GM19043 (cell line): ENCODE measurements at regions not wholly inside any gene's neighbourhood (a gene's known extent, or its start where the extent isn't known, plus 50 kb on each side); places are given as distances from the start of the nearest gene placed in this dataset.
"Not testable (repeated sequence)": the region's sequence is repeated elsewhere in the genome, so short reads cannot be mapped to it uniquely, and the experiment has no call there.

Experiments used
- ATAC-seq: cut with Tn5 transposase; IDR thresholded peaks from one replicate; pipeline ENCODE4 v1.9.1; 2021; ENCODE audit warnings: low read depth; ENCODE audit not compliant: unreplicated experiment

DNA sequence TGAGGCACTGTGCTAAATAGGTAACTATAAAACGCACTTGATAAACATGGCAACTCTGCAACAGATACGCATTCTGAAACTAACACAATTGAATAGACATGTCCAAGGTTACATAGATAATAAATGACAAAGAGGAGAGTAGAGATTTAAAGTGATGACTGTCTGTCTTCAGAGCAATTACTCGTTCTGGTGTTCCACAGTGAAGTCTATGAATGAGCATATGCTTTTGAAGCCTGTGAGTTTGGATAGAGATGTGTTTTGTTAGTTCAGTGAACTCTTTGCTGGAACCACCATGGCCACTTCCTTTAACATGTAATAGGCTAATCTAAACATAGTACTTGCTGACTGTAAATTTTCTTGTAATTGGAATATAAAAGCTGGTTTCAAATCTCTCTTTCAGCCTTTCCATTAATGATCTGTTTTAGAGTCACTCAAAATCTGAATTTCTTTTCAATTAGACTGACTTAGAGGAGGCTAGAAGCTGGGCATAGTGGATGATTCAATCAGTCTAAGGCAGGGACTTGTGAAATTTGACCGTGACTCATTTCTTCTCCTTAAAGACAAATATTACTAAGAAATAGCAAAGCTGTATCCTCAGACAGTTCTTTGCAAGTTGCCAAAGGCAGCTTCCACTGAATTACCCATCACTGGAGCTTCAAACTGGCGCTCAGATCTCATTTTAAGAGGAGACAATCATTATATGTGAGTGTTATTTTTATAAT lies 1130.1 kb upstream of the CELF4 start:
- ATAC-seq = no peak

DNA sequence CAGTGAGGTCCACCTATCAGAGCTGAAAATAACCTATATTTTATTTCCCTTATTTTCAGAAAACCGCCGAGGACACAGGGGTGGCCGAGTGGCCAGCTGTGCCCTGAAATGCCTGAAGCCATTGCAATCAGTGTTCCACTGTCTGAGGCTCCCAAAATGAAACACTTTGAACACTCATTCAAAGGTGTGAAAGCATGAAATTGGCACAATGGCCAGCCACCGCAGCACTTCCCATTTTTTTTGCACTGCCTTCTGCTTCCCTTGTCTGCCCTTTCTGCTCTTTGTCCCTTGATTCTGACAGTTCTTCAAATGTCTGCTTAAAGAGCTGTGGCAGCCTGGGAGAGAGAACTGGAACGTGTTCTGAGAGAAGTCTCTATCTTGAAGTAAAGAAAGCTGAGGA lies 1127.5 kb upstream of the CELF4 start:
- no peak for ATAC-seq

DNA sequence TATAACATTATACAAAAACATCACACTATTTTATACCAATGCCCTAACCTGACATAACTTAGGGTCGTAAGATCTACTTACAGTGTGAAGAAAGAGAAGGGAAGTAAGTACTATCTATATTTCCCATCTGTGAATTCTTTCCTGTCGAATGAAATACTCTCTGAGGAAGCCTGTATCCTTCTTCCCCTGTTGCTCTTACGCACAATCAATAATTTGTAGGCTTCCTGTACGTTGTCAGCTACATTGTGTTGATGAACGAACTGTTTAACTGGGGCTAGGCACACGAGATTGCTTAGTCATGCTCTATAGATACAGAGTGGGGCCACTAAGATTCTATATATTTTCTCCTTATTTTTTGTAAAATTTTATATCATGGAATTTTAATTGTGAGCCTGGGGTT lies 1125.0 kb upstream of the CELF4 start:
- no peak for ATAC-seq

DNA sequence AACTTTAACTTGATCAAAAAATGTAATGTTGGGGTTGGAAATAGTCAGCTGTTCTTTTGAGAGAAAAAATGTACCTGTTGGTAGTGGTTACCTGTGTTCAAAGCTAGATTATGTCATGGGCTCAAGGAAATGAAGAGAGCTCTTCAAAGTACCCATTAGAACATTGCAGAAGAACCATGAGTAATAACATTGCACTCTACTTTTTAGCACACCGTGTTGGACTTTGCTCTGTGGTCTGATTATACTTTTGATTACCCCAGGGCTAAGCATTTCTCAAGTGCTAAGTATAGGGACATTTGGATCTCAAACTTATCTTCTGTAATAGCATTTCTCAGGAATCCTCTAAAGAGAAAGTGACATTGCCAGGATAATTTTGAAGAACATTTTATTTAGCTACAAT lies 1122.8 kb upstream of the CELF4 start:
- no peak for ATAC-seq

DNA sequence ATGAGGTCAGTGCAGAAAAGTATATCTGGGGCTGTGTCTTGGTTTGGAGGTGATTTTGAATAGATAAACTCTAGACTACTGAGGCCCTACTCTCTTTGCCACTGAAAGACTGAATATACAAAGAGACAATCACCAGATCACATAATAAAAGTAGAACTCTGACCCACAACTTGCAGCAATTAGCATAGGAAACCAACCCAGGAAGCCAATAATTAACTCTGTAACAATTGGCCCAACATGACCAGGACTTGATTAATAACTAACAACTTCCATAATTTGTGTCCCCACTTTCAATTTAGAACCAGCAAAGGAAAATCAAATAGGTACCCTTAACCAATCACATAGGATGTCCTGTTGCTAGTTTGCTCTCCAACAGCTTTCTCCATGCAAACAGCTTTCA lies 1104.9 kb upstream of the CELF4 start:
- ATAC-seq = no peak

DNA sequence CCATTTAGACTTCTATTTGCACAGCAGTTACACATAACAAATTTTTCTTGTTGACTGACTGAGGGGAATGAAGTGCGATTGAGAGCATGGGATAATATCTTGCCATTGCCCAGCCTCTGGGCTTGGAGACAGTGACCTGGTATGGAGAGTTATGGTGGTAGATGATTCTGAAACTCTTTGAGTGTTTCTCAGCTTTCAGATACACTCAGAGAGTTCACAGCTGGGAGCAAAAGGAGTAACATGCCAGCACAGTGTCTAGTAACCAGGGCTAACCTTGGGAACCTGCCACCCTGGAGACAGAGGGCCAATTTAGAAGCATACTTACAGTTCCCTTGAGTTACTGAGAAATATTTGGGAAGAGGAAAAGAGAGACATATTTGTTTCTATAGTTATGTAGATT lies 1099.3 kb upstream of the CELF4 start:
- ATAC-seq = no peak

DNA sequence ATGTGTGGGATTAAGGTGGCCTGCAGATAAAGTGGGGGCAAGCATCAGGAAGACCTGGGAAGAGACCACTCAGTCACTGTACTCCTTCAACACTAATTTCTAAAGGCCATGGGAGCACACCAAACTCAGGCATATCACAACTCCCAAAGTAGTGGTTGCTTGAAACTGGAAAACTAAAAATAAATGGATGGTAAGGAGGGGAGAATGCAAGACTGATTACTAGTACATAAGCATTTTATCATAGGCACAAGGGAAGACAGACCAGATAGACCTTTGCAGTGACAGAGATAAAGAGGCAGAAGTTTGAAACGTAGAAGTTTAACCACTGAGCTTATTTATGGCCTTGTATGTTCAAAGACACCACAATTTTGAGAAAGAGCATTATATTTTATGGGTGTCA lies 1098.1 kb upstream of the CELF4 start:
- ATAC-seq = no peak

DNA sequence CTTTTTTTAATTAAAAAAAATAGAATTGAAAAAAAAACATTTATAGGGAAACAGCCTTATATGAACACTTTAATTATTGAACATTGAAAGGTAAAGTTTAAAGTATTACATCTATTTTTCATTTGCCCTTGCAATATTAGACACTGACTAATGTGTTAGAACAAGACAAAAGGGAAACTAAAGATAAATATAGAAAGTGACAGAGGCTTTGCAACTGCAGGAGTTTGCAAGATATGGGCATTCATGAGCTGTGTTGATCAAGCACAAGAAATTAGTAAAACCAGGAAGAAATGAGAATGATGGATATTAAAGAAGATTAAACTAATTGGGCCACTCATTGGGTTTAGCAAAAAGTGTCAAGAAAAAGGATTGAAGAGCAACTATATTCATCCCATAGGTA lies 1097.7 kb upstream of the CELF4 start:
- ATAC-seq = no peak

DNA sequence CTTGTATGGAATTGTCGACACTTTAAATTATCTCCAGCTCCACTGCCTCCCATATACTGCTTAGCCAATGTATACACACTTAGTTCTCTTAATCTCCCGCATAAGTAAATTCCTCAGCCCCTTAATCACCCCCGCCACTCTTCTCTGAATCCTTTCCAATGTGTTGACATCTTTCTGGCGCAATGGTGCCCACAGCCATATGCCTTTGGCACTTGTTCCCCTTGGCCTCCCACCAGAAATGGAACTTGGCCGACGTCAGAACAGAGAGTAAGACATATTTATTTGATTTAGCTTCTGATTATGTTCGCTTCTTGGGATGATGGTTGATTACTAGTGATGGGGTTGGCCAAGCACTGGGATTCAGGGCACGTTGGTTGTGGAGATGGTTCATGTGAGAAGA lies 1089.3 kb upstream of the CELF4 start:
- ATAC-seq = no peak

DNA sequence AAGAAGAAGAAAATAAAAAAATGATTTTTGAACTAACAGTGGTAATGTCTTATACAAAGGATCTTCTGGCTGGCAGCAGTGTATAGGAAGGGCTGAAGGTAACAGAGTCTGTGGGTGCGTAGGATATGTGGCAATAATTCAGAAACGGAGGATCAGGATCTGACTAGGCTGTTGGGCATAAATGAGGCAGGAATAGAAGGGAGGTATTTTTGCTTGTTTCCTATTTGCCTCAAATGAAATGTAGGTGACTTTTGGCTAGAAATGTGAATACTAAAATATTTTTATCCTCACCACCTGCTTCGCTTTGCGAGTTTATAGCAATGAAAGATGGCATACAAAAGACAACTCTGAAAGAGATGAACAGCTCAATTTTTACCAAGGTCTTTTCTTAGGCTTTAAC lies 1086.1 kb upstream of the CELF4 start:
- ATAC-seq = no peak

DNA sequence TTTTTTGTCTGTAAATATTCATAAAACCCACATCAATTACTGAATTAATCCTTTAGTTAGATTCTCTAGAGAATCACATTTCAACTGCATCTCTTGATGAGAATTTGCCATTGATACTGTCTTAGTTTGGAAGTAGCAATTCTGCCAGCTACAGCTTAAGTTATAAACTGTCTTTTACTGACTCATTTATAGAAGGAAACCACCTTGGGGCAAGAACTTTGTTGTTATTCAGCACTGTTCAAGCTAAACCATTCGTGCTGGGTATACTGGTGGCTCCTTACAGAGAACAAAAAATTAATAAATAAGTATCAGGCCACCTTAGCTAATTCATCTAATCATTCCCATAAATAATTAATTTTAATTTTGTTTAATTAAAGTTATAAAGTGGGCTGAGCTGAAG lies 1082.6 kb upstream of the CELF4 start:
- ATAC-seq = no peak

DNA sequence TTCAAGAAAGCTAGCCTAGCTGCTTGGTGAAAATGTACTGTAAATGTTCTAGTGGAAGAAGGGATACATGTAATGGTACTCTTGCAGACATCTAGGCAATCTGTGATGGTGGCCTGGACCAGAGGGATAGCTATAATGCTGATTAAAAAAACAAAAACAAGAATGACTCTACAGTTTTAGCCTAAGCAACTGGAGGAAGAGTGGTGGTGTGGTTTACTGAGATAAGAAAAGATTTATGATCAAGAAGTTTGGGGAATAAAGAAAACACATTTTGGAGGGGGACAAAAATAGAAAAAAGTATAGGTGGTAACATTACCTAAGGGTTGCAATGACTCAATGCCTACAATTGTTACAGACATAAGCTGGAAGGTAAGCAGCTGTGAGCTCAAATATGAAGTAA lies 1080.7 kb upstream of the CELF4 start:
- no peak for ATAC-seq

DNA sequence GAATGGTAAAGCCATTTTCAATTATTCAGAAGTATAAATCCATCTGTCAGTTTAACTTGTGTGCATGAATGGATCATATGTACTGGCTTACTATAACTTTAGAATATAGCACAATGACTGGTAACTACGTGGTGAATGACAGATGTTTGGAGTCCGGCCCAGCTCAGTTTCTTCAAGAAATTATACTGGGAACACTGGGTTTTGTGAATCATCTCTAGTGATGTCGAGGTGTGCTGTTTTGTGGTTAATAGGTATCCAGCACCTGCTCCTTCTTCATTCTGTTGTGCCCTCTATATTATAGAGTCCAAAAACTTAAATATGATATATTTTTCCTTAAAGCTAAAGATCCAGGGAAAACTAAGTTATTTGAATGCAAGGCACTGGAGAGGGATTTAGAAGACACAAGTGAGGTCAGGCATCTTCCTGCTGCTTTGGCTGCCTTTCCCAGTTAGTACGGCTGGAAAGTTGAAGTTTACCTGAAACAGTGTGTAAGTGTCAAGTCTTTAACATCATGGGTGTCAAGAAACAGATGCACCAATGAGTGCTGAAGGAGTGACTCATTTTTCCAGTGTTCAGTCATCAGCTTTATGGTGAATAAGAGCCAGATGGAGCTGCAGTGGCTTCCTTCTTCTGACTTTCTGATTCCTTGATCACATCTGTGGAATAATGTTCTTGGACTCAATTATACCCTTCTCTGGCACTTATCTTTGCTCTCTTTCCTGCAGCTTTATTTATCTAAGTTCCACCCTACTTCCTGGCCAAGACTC lies 1079.5 kb upstream of the CELF4 start:
- ATAC-seq = no peak

DNA sequence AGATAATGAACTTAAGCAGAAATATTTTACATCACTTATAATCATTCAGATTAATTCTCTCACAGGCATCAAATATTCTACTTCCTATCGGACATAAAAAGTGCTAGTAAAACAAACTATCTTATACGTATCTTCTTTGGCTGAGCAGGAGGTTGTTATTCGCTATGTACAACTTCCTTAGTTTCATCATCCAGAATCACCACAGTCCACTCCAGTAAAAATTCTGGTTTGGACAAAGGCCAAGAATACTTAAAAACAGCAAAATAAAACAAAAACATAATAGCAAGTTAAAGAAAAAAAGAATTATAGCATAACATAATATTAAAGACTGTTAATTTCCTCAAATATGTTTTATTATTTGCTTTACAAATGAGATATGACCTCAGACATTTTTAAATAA lies 1077.1 kb upstream of the CELF4 start:
- no peak for ATAC-seq

DNA sequence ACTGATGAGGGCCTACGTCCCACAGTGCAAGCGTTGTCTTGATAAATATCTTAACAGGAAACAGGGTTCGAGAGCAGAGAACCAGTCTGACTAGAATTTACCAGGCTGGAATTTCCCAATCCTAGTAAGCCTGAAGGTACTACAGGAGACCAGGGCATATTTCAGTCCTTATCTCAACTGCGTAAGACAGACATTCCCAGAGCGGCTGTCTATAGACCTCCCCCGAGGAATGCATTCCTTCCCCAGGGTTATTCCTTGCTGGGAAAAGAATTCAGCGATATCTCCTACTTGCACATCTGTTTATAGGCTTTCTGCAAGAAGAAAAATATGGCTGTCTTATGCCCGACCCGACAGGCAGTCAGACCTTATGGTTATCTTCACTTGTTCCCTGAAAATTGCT lies 1074.1 kb upstream of the CELF4 start:
- not testable (repeated sequence) for ATAC-seq

DNA sequence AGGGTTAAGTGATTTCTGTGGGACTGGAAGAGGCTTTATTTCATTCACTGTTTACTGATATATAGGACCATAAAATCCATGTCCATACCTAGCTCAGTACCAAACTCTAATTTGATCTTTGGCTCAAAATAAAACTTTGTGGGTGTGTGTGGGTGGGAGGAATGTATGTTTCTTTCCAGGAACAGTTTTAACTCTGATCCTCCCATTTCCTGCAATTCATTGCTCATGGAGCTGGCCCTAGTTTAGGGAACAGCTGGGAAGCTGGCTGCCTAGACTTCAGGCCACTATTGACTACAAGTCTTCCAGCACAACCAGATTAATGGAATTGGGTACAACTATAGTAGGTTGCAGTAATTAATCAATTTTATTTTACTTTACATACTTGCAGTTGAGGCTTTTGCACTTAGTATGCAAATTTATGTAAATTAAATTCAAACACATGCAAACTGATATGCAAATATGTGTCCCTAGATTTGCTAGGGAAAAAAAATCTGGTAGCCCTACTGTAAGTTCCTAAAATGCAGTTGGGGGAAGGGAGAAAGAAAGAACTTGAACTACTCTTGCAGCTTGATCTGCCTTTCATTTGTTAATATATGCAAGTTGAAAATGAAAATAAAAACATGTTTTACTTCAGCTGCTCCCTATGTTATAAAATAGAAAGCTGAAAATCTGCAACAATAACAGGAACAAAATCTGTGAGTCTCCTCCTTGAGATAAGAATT lies 1070.3 kb upstream of the CELF4 start:
- no peak for ATAC-seq

DNA sequence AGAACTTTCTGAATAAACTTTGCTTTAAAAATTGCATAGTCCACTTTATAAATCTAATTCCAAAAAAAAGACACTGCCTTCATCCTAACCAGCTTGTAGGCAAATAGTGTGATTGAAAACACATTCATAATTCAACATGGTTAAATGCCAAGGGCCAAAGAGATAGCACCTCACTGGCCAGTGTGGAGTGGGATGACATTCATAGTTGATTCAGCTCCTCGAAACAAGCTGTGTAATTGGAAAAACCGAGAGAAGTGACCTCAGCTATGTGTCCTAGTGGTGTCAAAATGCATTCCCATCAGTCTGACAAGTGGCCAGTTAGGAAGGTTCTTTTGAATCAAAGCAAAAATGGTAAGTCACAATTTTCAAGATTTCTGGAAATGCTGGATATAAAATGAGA lies 1068.5 kb upstream of the CELF4 start:
- ATAC-seq = no peak

DNA sequence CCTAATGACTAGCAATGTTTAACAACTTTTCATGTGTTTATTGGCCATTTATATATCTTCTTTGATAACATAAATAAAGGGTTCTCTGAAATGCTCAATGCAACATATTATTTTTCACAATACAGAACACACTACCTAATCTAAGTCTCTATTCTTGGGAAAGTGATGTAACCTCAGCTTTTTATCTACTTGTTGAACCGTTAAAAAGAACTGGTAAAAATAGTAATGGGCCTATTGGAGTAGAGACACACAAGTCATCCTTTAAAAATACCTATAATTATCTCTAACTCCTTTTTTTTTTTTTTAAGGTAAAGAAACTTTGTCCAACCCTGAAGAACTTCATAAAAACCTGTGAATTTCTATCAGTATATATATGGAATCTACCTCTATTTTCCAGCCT lies 1067.7 kb upstream of the CELF4 start:
- no peak for ATAC-seq

DNA sequence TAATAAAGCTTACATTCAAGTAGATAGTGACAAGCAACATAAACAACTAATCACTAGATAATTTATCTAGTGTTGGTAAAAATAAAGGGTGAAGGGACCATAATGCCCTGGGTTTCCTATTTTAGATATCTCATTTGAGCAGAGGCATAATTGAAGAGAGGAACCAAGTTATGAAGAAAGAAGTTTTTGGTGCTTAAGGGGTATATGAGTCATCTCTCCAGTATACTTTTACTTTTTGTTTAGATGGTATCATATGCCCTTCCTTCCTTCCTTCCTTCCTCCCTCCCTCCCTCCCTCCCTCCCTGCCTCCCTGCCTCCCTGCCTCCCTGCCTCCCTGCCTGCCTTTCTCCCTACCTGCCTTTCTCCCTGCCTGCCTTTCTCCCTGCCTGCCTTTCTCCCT lies 1053.5 kb upstream of the CELF4 start:
- ATAC-seq = no peak

DNA sequence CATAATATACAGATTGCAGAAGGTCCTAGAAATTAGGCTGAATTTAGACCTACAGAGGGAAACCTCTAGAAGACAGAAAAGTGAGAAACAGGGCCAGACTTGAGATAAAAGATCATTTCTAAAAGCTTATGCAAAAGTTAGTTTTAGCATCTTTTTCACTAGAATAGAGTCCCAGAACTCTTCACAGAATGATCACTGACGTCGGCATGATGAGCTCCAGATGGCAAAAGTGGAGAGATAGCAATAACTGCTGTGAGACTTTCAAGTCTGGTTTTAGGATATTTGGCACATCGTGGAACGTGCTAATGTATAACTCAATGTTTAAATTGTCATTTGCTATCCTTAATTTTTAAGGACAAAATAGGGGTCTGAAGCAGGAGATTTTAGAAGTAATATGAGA lies 1050.7 kb upstream of the CELF4 start:
- ATAC-seq = no peak

DNA sequence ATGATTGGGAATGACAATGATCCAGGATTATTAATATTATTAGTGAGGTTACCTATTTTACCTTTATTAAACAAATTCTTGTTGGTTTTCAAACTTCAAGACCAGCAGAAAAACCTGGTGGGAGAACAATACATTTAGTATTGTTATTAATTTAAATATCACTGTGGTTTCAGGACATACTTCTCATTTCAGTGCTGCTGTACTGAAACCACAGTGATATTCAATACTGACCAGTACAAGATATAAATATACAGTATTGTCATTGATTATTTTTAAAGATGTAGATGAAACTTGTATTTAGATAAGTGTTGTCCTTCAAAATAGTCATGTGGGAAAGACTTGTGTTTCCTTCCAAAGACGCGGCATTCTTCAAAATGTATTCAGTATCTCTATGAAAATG lies 1047.3 kb upstream of the CELF4 start:
- ATAC-seq = no peak
